K562 (cell line): ENCODE measurements at regions not wholly inside any gene's neighbourhood (a gene's known extent, or its start where the extent isn't known, plus 50 kb on each side); places are given as distances from the start of the nearest gene placed in this dataset.

Experiments used
- ATAC-seq: fragments of 200-7000 bp; cut with Tn5 transposase; 3 replicates; pipeline ENCODE4 v1.9.1; 2020; ENCODE audit warnings: moderate library complexity
- BruUV-seq: library from RNA; stranded (reverse); fragments of 400-500 nt; replicated peaks from 2 replicates; lab custom pipeline; 2021; lab: Mats Ljungman, UMichigan
- CTCF ChIA-PET: fragments of 300-600 bp; formaldehyde crosslinking; extraction: SDS; loops from one replicate; lab custom pipeline; 2021; ENCODE audit warnings: low intra/inter-chr PET ratio; lab: Yijun Ruan, JAX
- POLR2A ChIA-PET: fragments of 300-600, 350-650 bp; sonication (Branson Sonifier 250); formaldehyde crosslinking; extraction: SDS; loops from one replicate; lab custom pipeline; 2021; ENCODE audit warnings: antibody characterized with exemption, inconsistent platforms; lab: Yijun Ruan, JAX
- DNase-seq, 4 experiments: peaks; one replicate each; pipeline versions ENCODE4 v3.0.0 to v3.0.0-alpha.2; 2011 to 2018; ENCODE audit warnings: low spot score in 3 of 4, mixed read lengths in 3 of 4; ENCODE audit errors: extremely low read depth in 1 of 4
- FAIRE-seq: peaks from 2 replicates; lab custom pipeline; 2011; peaks lifted over from hg19 to GRCh38; lab: Jason Lieb, UNC
- H2AFZ ChIP-seq: 2 replicates; pipeline ENCODE4 v1.6.0; 2011; ENCODE audit warnings: low read depth, low read length, control low read depth, inconsistent platforms
- H3K27ac ChIP-seq: fragments of 200-600 bp; 3 replicates; pipeline ENCODE4 v1.8.0; 2011; ENCODE audit warnings: low read depth, mild to moderate bottlenecking, control low read depth, inconsistent platforms, low read length, moderate library complexity, mixed read lengths; ENCODE audit errors: extremely low read depth
- H3K27me3 ChIP-seq, 2 experiments: fragments of 300-600 bp in 1 of 2; 2 replicates in 1 of 2; 3 replicates in 1 of 2; pipeline versions ENCODE4 v1.6.0 to v1.8.0; 2011; ENCODE audit warnings: inconsistent platforms in 2 of 2, low read length in 2 of 2, mild to moderate bottlenecking in 1 of 2, mixed read lengths in 1 of 2, moderate library complexity in 1 of 2; ENCODE audit not compliant: control insufficient read depth in 2 of 2, insufficient read depth in 2 of 2
- H3K36me3 ChIP-seq: fragments of 300-600 bp; 3 replicates; pipeline ENCODE4 v1.8.0; 2011; ENCODE audit warnings: mild to moderate bottlenecking, low read length, inconsistent platforms; ENCODE audit not compliant: control insufficient read depth, insufficient read depth
- H3K4me1 ChIP-seq, 2 experiments: fragments of 200-600 bp in 1 of 2; replicated peaks in 1 of 2; 2 replicates in 1 of 2; 3 replicates in 1 of 2; pipeline versions ENCODE4 v1.5.1 to v1.8.0; 2011; ENCODE audit warnings: inconsistent platforms in 2 of 2, low read length in 2 of 2, mild to moderate bottlenecking in 1 of 2, mixed read lengths in 1 of 2, moderate library complexity in 1 of 2; ENCODE audit not compliant: control insufficient read depth in 2 of 2, insufficient read depth in 2 of 2
- H3K4me2 ChIP-seq: 2 replicates; pipeline ENCODE4 v1.6.1; 2011; ENCODE audit warnings: low read length, control low read depth, inconsistent platforms, mixed read lengths; ENCODE audit not compliant: insufficient read depth
- H3K4me3 ChIP-seq: fragments of 200-600 bp; sonication (generic), shearing (Covaris generic); 2 replicates; pipeline ENCODE4 v1.5.1; 2016; ENCODE audit warnings: control low read depth, inconsistent platforms
- H3K79me2 ChIP-seq: fragments of 200-600 bp; 3 replicates; pipeline ENCODE4 v1.8.0; 2011; ENCODE audit warnings: low read length, inconsistent platforms; ENCODE audit not compliant: control insufficient read depth, insufficient read depth
- H3K9ac ChIP-seq, 2 experiments: 2 replicates each; pipeline versions ENCODE4 v1.6.0 to v1.6.1; 2011; ENCODE audit warnings: low read depth in 2 of 2, low read length in 2 of 2, control low read depth in 1 of 2, inconsistent platforms in 1 of 2, mild to moderate bottlenecking in 1 of 2, mixed read lengths in 1 of 2; ENCODE audit not compliant: insufficient read depth in 1 of 2
- H3K9me1 ChIP-seq: one replicate; pipeline ENCODE4 v1.6.0; 2011; ENCODE audit warnings: inconsistent platforms, mild to moderate bottlenecking, low read length, moderate library complexity; ENCODE audit not compliant: control insufficient read depth, insufficient read depth
- H3K9me3 ChIP-seq: replicated peaks from 2 replicates; pipeline ENCODE4 v1.5.1; 2011; ENCODE audit warnings: low read depth, low read length, inconsistent platforms; ENCODE audit not compliant: control insufficient read depth, insufficient read depth
- H4K20me1 ChIP-seq: replicated peaks from 2 replicates; pipeline ENCODE4 v1.6.1; 2011; ENCODE audit warnings: low read length, inconsistent platforms, mixed read lengths; ENCODE audit not compliant: control insufficient read depth, insufficient read depth
- BRCA1 ChIP-seq, 2 experiments: fragments of 450-650 bp in 1 of 2; sonication (generic) in 1 of 2; formaldehyde crosslinking in 1 of 2; IDR thresholded peaks; 2 replicates each; pipeline versions ENCODE4 v1.5.0 to v1.6.1; 2017 to 2020; ENCODE audit warnings: mild to moderate bottlenecking in 1 of 2, missing genetic modification reagents in 1 of 2
- FOXA3 ChIP-seq, 2 experiments: fragments of 450-650 bp in 1 of 2; sonication (generic) in 1 of 2; formaldehyde crosslinking; IDR thresholded peaks in 1 of 2; conservative IDR thresholded peaks in 1 of 2; 2 replicates each; pipeline versions ENCODE4 v1.4.0 to v1.8.0; 2020 to 2022; ENCODE audit warnings: mild to moderate bottlenecking in 2 of 2, missing genetic modification reagents in 1 of 2
- NFYB ChIP-seq: IDR thresholded peaks from 2 replicates; pipeline ENCODE4 v1.6.1; 2011; ENCODE audit warnings: mild to moderate bottlenecking, moderate library complexity; ENCODE audit not compliant: insufficient read length; ENCODE audit errors: extremely low read depth
- RB1 ChIP-seq: fragments of 450-650 bp; IDR thresholded peaks from 2 replicates; pipeline ENCODE4 v1.6.1; 2017; ENCODE audit warnings: low read depth, mild to moderate bottlenecking
- SMAD2 ChIP-seq: fragments of 150-350 bp; IDR thresholded peaks from 2 replicates; pipeline ENCODE4 v1.6.1; 2014; ENCODE audit warnings: low read depth, mild to moderate bottlenecking, low read length
- SMAD4 ChIP-seq: fragments of 250-450 bp; sonication (Bioruptor Pico); conservative IDR thresholded peaks from 2 replicates; pipeline ENCODE4 v1.8.0; 2021; ENCODE audit warnings: inconsistent platforms, mild to moderate bottlenecking, moderate library complexity
- SRSF7 ChIP-seq: fragments of 200-400 bp; formaldehyde crosslinking; optimal IDR thresholded peaks from 2 replicates; pipeline ENCODE3; 2017; ENCODE audit warnings: mild to moderate bottlenecking, low read depth, low read length
- ZNF282 ChIP-seq: sonication (generic); formaldehyde crosslinking; IDR thresholded peaks from 2 replicates; pipeline ENCODE4 v1.8.1; 2023; ENCODE audit warnings: missing genetic modification reagents
- ZNF324 ChIP-seq: fragments of 250-450 bp; sonication (Bioruptor Pico); IDR thresholded peaks from 2 replicates; pipeline ENCODE4 v1.4.0; 2020; ENCODE audit warnings: mild to moderate bottlenecking
- ZNF431 ChIP-seq: sonication (generic); formaldehyde crosslinking; IDR thresholded peaks from 2 replicates; pipeline ENCODE4 v1.8.0; 2022; ENCODE audit warnings: mild to moderate bottlenecking, missing genetic modification reagents
- ZNF586 ChIP-seq: fragments of 450-650 bp; formaldehyde crosslinking; conservative IDR thresholded peaks from 2 replicates; pipeline ENCODE4 v1.4.0; 2020; ENCODE audit warnings: mild to moderate bottlenecking, moderate library complexity
- WGBS: fragments of 100-300 bp; shearing (Covaris generic); methylation state at CpG from one replicate; pipeline ENCODE4 v1.1.6; 2016; ENCODE audit warnings: low coverage, mixed read lengths; ENCODE audit not compliant: insufficient coverage; ENCODE audit errors: missing lambda C conversion rate; 5-methylcytosine and 5-hydroxymethylcytosine counted together
- in situ Hi-C: fragments of 300-500 bp; cut with MboI; formaldehyde crosslinking; loops from 4 replicates; pipeline ENCODE4 v1.15.0; 2018; ENCODE audit warnings: inconsistent platforms, mixed read lengths
- intact Hi-C: fragments of 100-400 bp; cut with micrococcal nuclease; formaldehyde crosslinking; loops from 2 replicates; pipeline ENCODE4 v1.14.2; 2022
- TF ChIP-seq, protein P1 (sequence below): fragments of 450-650 bp; IDR thresholded peaks from 2 replicates; pipeline ENCODE4 v1.6.1; 2017; ENCODE audit warnings: antibody characterized with exemption
- TF ChIP-seq, protein P2 (sequence below): sonication (generic); IDR thresholded peaks from 2 replicates; pipeline ENCODE4 v1.6.1; 2016

DNA sequence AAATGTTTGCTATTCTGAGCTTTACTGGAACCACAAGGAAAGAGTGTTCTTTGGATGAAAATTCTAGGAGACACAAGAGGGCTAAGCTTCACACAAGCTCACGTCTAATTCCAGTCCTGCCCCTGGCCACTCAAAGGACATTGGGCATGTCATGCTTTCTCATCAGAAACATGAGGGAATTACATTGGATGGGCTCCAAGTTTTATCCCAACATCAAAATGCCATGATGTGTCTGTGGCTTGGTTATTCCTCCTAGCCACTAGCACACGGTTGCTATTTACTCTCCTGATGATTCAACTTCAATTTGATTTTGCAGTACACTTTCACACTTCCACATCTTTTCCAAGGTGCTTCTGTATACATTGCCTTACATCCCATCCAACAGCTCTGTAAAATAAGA, 149.6 kb upstream of the FAM9B start:
- Histone ChIP-seq H3K9me3 (no peaks in the 10 kb centered on the region), H3K9ac (no peak overlapping the region), H3K27ac (no peak overlapping the region), H4K20me1 (no peaks in the 10 kb centered on the region), H3K79me2 (no peaks in the 10 kb centered on the region), H3K36me3 (no peaks in the 10 kb centered on the region), H3K9me1 (no peaks in the 10 kb centered on the region), H3K4me1 (no peaks in the 10 kb centered on the region), H2AFZ (no peak overlapping the region), H3K4me3 (no peak overlapping the region), H3K27me3 (peaks cover 0 to 3% of the 10 kb centered on the region in 2 experiments; a peak in 2 of 5 replicates), H3K4me2 (no peak overlapping the region)
- TF ChIP-seq ZNF431 (CRISPR knock-in tag) = no peak
- no peak for TF ChIP-seq NFYB
- TF ChIP-seq SRSF7 = no peak
- TF ChIP-seq SMAD4 (CRISPR knock-in tag) = no peak
- TF ChIP-seq, protein P1, sequence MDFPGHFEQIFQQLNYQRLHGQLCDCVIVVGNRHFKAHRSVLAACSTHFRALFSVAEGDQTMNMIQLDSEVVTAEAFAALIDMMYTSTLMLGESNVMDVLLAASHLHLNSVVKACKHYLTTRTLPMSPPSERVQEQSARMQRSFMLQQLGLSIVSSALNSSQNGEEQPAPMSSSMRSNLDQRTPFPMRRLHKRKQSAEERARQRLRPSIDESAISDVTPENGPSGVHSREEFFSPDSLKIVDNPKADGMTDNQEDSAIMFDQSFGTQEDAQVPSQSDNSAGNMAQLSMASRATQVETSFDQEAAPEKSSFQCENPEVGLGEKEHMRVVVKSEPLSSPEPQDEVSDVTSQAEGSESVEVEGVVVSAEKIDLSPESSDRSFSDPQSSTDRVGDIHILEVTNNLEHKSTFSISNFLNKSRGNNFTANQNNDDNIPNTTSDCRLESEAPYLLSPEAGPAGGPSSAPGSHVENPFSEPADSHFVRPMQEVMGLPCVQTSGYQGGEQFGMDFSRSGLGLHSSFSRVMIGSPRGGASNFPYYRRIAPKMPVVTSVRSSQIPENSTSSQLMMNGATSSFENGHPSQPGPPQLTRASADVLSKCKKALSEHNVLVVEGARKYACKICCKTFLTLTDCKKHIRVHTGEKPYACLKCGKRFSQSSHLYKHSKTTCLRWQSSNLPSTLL = no peak
- no peak for TF ChIP-seq SMAD2
- TF ChIP-seq FOXA3 (CRISPR knock-in tag; conservative IDR thresholded peaks at IDR 0.05 in 1 of 2, IDR thresholded peaks at IDR 0.05 in 1 of 2) = no peak
- TF ChIP-seq, protein P2, sequence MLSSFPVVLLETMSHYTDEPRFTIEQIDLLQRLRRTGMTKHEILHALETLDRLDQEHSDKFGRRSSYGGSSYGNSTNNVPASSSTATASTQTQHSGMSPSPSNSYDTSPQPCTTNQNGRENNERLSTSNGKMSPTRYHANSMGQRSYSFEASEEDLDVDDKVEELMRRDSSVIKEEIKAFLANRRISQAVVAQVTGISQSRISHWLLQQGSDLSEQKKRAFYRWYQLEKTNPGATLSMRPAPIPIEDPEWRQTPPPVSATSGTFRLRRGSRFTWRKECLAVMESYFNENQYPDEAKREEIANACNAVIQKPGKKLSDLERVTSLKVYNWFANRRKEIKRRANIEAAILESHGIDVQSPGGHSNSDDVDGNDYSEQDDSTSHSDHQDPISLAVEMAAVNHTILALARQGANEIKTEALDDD = no peak
- TF ChIP-seq ZNF282 (CRISPR knock-in tag) = no peak
- TF ChIP-seq BRCA1 (IDR thresholded peaks at IDR 0.05) = no peak
- no peak for TF ChIP-seq BRCA1 (CRISPR knock-in tag; IDR thresholded peaks at IDR 0.05)
- no peak for TF ChIP-seq ZNF586 (CRISPR knock-in tag)
- TF ChIP-seq ZNF324 (CRISPR knock-in tag) = no peak
- no peak for TF ChIP-seq RB1
- DNase-seq = no peak
- in situ Hi-C loops (no loop called here), intact Hi-C loops (no loop called here)
- WGBS = 0% methylated on average over 2 of the region's 2 CpGs
- no peak for ATAC-seq
- POLR2A ChIA-PET = no interaction called here
- FAIRE-seq = no peak
- BruUV-seq = no TSS peak
- CTCF ChIA-PET = no interaction called here
